ENCODE measurements at regions not wholly inside any gene's neighbourhood (a gene's known extent, or its start where the extent isn't known, plus 50 kb on each side); places are given as distances from the start of the nearest gene placed in this dataset.

DNA sequence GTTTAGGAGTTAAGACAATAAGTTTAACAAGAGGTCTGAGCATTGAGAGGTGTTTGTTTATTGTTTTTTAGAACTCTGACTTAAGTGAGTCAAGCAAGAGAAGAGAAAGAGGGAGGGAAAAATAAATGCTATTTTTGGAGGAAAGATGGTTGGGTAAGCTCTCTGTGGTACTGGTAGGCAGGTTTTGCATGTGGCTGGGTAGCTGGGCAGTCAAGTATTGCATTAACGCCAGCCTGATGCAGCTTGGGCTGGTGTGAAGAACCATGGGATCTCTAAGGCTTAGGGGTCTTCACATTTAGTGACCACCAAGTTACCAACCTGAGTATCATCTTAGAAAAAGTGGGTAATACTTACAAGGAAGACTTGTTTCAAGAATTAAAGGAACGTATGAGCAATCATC is 534.5 kb upstream of the SEMA6D start (continued):
- TF ChIP-seq ZNF407 (CRISPR knock-in tag; IDR thresholded peaks at IDR 0.05; ENCODE audit: not compliant biosample characterization) (no peak), HMG20A (CRISPR knock-in tag; IDR thresholded peaks at IDR 0.05; ENCODE audit: borderline replicate concordance) (no peak), ISL2 (CRISPR knock-in tag; IDR thresholded peaks at IDR 0.05) (no peak), SP4 (CRISPR knock-in tag; IDR thresholded peaks at IDR 0.05) (no peak), CERS6 (CRISPR knock-in tag; IDR thresholded peaks at IDR 0.05) (no peak)
